ENCODE measurements at regions not wholly inside any gene's neighbourhood (a gene's known extent, or its start where the extent isn't known, plus 50 kb on each side); places are given as distances from the start of the nearest gene placed in this dataset.

- no peaks in the 10 kb centered on the region for H3K9me3 ChIP-seq (ENCODE audit: insufficient read depth, low read length)
- H3K4me1 ChIP-seq (ENCODE audit: insufficient read depth, insufficient read length): no peaks in the 10 kb centered on the region
- TF ChIP-seq YY1 (IDR thresholded peaks at IDR 0.05; ENCODE audit: insufficient read depth, insufficient read length) (no peak), ZNF274 (IDR thresholded peaks at IDR 0.05; ENCODE audit: low read depth, low read length) (no peak), SUZ12 (IDR thresholded peaks at IDR 0.05; ENCODE audit: extremely low read depth, insufficient read depth, insufficient read length) (no peak)
- no peaks in the 10 kb centered on the region for H3K27me3 ChIP-seq (ENCODE audit: insufficient read depth, insufficient read length)
- H3K9ac ChIP-seq (ENCODE audit: insufficient read length, low read depth): no peak overlapping the region
- DNase-seq (ENCODE audit: low read depth, low spot score): no peak
- no peaks in the 10 kb centered on the region for H3K36me3 ChIP-seq (ENCODE audit: insufficient read depth, insufficient read length, low read length)
- H3K4me3 ChIP-seq (ENCODE audit: insufficient read length, low read depth): no peak overlapping the region
Measured at GRCh38 chr18:22279741-22280452, 110.5 kb downstream of the GATA6 start.

GRCh38 chr18:22278798-22279197, 109.4 kb downstream of the GATA6 start:
- Histone ChIP-seq H3K4me3 (ENCODE audit: insufficient read length, low read depth) (no peak overlapping the region), H3K4me1 (ENCODE audit: insufficient read depth, insufficient read length) (no peaks in the 10 kb centered on the region), H3K9me3 (ENCODE audit: insufficient read depth, low read length) (no peaks in the 10 kb centered on the region; the same call in 1 of the 2 replicates), H3K9ac (ENCODE audit: insufficient read length, low read depth) (no peak overlapping the region), H3K27me3 (ENCODE audit: insufficient read depth, insufficient read length) (no peaks in the 10 kb centered on the region), H3K36me3 (ENCODE audit: insufficient read depth, insufficient read length, low read length) (no peaks in the 10 kb centered on the region)
- no peak for DNase-seq (ENCODE audit: low read depth, low spot score)
- TF ChIP-seq SUZ12 (IDR thresholded peaks at IDR 0.05; ENCODE audit: extremely low read depth, insufficient read depth, insufficient read length) (no peak), YY1 (IDR thresholded peaks at IDR 0.05; ENCODE audit: insufficient read depth, insufficient read length) (no peak), ZNF274 (IDR thresholded peaks at IDR 0.05; ENCODE audit: low read depth, low read length) (no peak)

GRCh38 chr18:22277758-22278157, 108.4 kb downstream of the GATA6 start:
- H3K9me3 ChIP-seq (ENCODE audit: insufficient read depth, low read length): no peaks in the 10 kb centered on the region; the same call in 1 of the 2 replicates
- no peaks in the 10 kb centered on the region for H3K27me3 ChIP-seq (ENCODE audit: insufficient read depth, insufficient read length)
- TF ChIP-seq SUZ12 (IDR thresholded peaks at IDR 0.05; ENCODE audit: extremely low read depth, insufficient read depth, insufficient read length) (no peak), ZNF274 (IDR thresholded peaks at IDR 0.05; ENCODE audit: low read depth, low read length) (no peak), YY1 (IDR thresholded peaks at IDR 0.05; ENCODE audit: insufficient read depth, insufficient read length) (no peak)
- no peaks in the 10 kb centered on the region for H3K4me1 ChIP-seq (ENCODE audit: insufficient read depth, insufficient read length)
- no peak for DNase-seq (ENCODE audit: low read depth, low spot score)
- H3K36me3 ChIP-seq (ENCODE audit: insufficient read depth, insufficient read length, low read length): no peaks in the 10 kb centered on the region
- H3K9ac ChIP-seq (ENCODE audit: insufficient read length, low read depth): no peak overlapping the region
- H3K4me3 ChIP-seq (ENCODE audit: insufficient read length, low read depth): no peak overlapping the region

GRCh38 chr18:22276334-22276713, 106.9 kb downstream of the GATA6 start:
- TF ChIP-seq YY1 (IDR thresholded peaks at IDR 0.05; ENCODE audit: insufficient read depth, insufficient read length): no peak
- no peak for TF ChIP-seq SUZ12 (IDR thresholded peaks at IDR 0.05; ENCODE audit: extremely low read depth, insufficient read depth, insufficient read length)
- TF ChIP-seq ZNF274 (IDR thresholded peaks at IDR 0.05; ENCODE audit: low read depth, low read length): no peak
- no peaks in the 10 kb centered on the region for H3K27me3 ChIP-seq (ENCODE audit: insufficient read depth, insufficient read length)
- H3K9me3 ChIP-seq (ENCODE audit: insufficient read depth, low read length): no peaks in the 10 kb centered on the region; the same call in 1 of the 2 replicates
- no peaks in the 10 kb centered on the region for H3K36me3 ChIP-seq (ENCODE audit: insufficient read depth, insufficient read length, low read length)
- H3K4me3 ChIP-seq (ENCODE audit: insufficient read length, low read depth): no peak overlapping the region
- H3K9ac ChIP-seq (ENCODE audit: insufficient read length, low read depth): no peak overlapping the region
- DNase-seq (ENCODE audit: low read depth, low spot score): no peak
- no peaks in the 10 kb centered on the region for H3K4me1 ChIP-seq (ENCODE audit: insufficient read depth, insufficient read length)

GRCh38 chr18:22275706-22276333, 106.4 kb downstream of the GATA6 start:
- H3K9ac ChIP-seq (ENCODE audit: insufficient read length, low read depth): no peak overlapping the region
- H3K4me3 ChIP-seq (ENCODE audit: insufficient read length, low read depth): no peak overlapping the region
- DNase-seq (ENCODE audit: low read depth, low spot score): no peak
- no peaks in the 10 kb centered on the region for H3K27me3 ChIP-seq (ENCODE audit: insufficient read depth, insufficient read length)
- H3K4me1 ChIP-seq (ENCODE audit: insufficient read depth, insufficient read length): no peaks in the 10 kb centered on the region
- no peaks in the 10 kb centered on the region for H3K36me3 ChIP-seq (ENCODE audit: insufficient read depth, insufficient read length, low read length)
- H3K9me3 ChIP-seq (ENCODE audit: insufficient read depth, low read length): no peaks in the 10 kb centered on the region; the same call in 1 of the 2 replicates
- TF ChIP-seq ZNF274 (IDR thresholded peaks at IDR 0.05; ENCODE audit: low read depth, low read length): no peak
- TF ChIP-seq SUZ12 (IDR thresholded peaks at IDR 0.05; ENCODE audit: extremely low read depth, insufficient read depth, insufficient read length): no peak
- TF ChIP-seq YY1 (IDR thresholded peaks at IDR 0.05; ENCODE audit: insufficient read depth, insufficient read length): no peak

DNA sequence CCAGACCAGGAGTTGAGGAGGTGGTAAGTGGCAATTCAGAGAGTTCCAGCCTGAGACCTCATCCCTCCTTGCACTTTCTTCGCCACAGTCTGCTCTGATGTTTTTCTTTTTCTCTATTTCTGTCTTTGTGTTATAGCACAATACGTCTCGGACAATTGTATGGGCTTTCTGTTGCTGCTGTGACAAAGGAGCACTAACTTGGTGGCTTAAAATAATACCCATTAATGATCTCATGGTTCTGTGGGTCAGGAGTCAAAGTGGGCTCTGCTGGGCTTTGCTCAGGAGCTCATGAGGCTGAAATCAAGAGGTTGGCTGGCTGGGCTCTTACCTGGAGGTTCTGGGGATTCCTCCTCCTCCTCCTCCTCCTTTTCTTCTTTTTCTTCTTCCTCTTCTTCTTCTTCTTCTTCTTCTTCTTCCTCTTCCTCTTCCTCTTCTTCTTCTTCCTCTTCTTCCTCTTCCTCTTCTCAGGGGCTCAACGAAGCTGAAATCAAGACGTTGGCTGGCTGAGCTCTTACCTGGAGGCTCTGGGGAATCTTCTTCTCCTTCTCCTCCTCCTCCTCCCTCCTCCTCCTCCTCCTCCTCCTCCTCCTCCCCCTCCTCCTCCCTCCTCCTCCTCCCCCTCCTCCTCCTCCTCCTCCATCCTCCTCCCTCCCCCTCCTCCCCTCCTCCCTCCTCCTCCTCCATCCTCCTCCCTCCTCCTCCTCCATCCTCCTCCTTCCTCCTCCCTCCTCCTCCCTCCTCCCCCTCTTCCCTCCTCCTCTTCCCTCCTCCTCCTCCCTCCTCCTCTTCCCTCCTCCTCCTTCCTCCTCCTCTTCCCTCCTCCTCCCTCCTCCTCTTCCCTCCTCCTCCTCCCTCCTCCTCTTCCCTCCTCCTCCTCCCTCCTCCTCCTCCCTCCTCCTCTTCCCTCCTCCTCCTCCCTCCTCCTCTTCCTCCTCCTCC, 104.0 kb downstream of the GATA6 start:
- Histone ChIP-seq H3K4me1 (ENCODE audit: insufficient read depth, insufficient read length) (no peaks in the 10 kb centered on the region), H3K27me3 (ENCODE audit: insufficient read depth, insufficient read length) (no peaks in the 10 kb centered on the region), H3K9me3 (ENCODE audit: insufficient read depth, low read length) (no peaks in the 10 kb centered on the region; the same call in 1 of the 2 replicates), H3K9ac (ENCODE audit: insufficient read length, low read depth) (no peak overlapping the region), H3K36me3 (ENCODE audit: insufficient read depth, insufficient read length, low read length) (no peaks in the 10 kb centered on the region), H3K4me3 (ENCODE audit: insufficient read length, low read depth) (no peak overlapping the region)
- no peak for TF ChIP-seq SUZ12 (IDR thresholded peaks at IDR 0.05; ENCODE audit: extremely low read depth, insufficient read depth, insufficient read length)
- no peak for TF ChIP-seq ZNF274 (IDR thresholded peaks at IDR 0.05; ENCODE audit: low read depth, low read length)
- TF ChIP-seq YY1 (IDR thresholded peaks at IDR 0.05; ENCODE audit: insufficient read depth, insufficient read length): no peak
- DNase-seq (ENCODE audit: low read depth, low spot score): no peak
